ENCODE measurements at regions not wholly inside any gene's neighbourhood (a gene's known extent, or its start where the extent isn't known, plus 50 kb on each side); places are given as distances from the start of the nearest gene placed in this dataset.

- TF ChIP-seq, protein P1, sequence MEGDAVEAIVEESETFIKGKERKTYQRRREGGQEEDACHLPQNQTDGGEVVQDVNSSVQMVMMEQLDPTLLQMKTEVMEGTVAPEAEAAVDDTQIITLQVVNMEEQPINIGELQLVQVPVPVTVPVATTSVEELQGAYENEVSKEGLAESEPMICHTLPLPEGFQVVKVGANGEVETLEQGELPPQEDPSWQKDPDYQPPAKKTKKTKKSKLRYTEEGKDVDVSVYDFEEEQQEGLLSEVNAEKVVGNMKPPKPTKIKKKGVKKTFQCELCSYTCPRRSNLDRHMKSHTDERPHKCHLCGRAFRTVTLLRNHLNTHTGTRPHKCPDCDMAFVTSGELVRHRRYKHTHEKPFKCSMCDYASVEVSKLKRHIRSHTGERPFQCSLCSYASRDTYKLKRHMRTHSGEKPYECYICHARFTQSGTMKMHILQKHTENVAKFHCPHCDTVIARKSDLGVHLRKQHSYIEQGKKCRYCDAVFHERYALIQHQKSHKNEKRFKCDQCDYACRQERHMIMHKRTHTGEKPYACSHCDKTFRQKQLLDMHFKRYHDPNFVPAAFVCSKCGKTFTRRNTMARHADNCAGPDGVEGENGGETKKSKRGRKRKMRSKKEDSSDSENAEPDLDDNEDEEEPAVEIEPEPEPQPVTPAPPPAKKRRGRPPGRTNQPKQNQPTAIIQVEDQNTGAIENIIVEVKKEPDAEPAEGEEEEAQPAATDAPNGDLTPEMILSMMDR (conservative IDR thresholded peaks at IDR 0.05 in 1 of 2, IDR thresholded peaks at IDR 0.05 in 1 of 2; ENCODE audit: extremely low read depth in 1 of 2, insufficient read depth in 1 of 2, low read depth in 1 of 2, low read length in 2 of 2): no peak
- TF ChIP-seq EZH2 (IDR thresholded peaks at IDR 0.05; ENCODE audit: borderline replicate concordance, low read length): no peak
Observed at GRCh38 chr4:173656898-173657297, 126.9 kb upstream of the HAND2 start.

All from mammary epithelial cell (primary cell).